GM20000 (cell line): ENCODE measurements at regions not wholly inside any gene's neighbourhood (a gene's known extent, or its start where the extent isn't known, plus 50 kb on each side); places are given as distances from the start of the nearest gene placed in this dataset.

ENCODE experiments used
- DNase-seq: peaks from one replicate; pipeline ENCODE4 v3.0.0; 2012; ENCODE audit warnings: low spot score
- CTCF ChIP-seq: IDR thresholded peaks from 2 replicates; pipeline ENCODE4 v1.5.1; 2012; ENCODE audit warnings: mild to moderate bottlenecking, control low read depth; ENCODE audit errors: extremely low read depth, missing control alignments

- TF ChIP-seq CTCF: no peak
- DNase-seq: no peak
These were observed 319.3 kb upstream of the CHRM3 start for GRCh38 chr1:239067058-239067457.

- DNase-seq: no peak
- no peak for TF ChIP-seq CTCF
These were observed 324.6 kb upstream of the CHRM3 start for GRCh38 chr1:239061770-239062169.

GRCh38 chr1:239058190-239058589 lies 328.2 kb upstream of the CHRM3 start:
- no peak for DNase-seq
- no peak for TF ChIP-seq CTCF

GRCh38 chr1:239056940-239057339 lies 329.4 kb upstream of the CHRM3 start:
- no peak for TF ChIP-seq CTCF
- DNase-seq: no peak

GRCh38 chr1:239053279-239053678 lies 333.1 kb upstream of the CHRM3 start:
- no peak for TF ChIP-seq CTCF
- no peak for DNase-seq

GRCh38 chr1:239049571-239049970 lies 336.8 kb upstream of the CHRM3 start:
- TF ChIP-seq CTCF: no peak
- no peak for DNase-seq

- no peak for TF ChIP-seq CTCF
- no peak for DNase-seq
These were observed 341.5 kb upstream of the CHRM3 start for GRCh38 chr1:239044829-239045228.

- no peak for TF ChIP-seq CTCF
- DNase-seq: no peak
These were observed 345.8 kb upstream of the CHRM3 start for GRCh38 chr1:239040523-239040922.
